NCI-H2171 treated with DMSO at 0.1 percent for 48 hours (cell line): ENCODE measurements at regions not wholly inside any gene's neighbourhood (a gene's known extent, or its start where the extent isn't known, plus 50 kb on each side); places are given as distances from the start of the nearest gene placed in this dataset.

Source experiments
- DNase-seq: peaks from one replicate; lab custom pipeline; 2025; lab: John Stamatoyannopoulos, UW

DNA sequence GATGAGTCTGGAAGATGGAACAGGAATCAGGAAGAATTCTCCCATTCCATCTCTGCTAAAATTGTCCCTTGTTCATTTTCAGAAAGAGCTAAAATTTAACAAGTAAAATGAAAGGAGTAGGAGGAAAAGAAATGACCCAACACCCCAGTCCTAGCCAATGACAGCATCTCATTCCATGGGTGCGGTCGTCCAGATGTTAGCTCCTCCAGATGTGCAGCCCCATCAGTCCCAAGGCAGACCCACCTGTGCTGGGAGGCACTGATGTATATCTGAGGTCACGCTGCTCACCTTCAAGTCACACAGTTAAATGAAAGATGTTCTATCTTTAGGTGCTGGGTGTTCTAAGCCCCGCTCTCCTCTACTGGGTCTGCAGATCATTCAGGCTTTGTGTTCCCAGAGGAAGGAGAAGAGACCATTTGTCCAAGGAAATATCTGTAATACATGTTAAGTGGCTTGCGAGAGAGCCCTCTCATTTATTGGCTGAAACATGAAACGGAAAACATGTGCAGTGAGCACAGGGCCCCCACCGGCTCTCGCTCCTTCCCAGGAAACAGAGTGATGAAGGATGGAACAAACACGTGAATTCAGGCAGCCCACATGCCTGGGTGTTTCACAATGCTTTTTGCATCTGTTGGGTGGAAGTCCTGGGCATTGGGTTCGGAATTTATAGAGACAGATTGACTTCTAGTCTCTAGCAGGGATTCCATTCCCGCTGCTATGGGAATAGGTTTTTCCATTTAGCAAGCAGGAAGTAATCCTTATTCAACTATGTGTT lies 294.6 kb downstream of the NUAK1 start:
- DNase-seq: no peak

- DNase-seq: no peak
Measured at GRCh38 chr12:105846331-105846730, 292.4 kb downstream of the NUAK1 start.

DNA sequence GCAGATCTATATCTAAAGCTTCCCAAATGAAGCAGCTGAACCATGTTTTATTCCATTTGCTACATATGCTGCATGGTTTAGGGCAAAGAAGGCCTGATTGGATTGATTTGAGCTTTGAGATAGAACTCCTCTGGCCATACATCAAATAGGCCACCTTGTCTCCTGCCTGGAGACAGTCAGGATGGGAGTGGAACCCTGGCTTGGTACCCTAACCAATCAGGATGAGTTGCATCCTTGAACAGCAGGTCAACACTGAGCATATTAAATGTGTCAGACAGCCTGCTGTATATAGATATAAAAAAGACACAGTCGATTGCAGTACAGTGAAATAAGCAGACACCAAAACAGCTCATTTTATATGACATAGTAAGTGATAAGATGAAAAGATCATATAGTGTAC lies 291.7 kb downstream of the NUAK1 start:
- no peak for DNase-seq

- DNase-seq: no peak
Measured at GRCh38 chr12:105848286-105848685, 290.5 kb downstream of the NUAK1 start.

DNA sequence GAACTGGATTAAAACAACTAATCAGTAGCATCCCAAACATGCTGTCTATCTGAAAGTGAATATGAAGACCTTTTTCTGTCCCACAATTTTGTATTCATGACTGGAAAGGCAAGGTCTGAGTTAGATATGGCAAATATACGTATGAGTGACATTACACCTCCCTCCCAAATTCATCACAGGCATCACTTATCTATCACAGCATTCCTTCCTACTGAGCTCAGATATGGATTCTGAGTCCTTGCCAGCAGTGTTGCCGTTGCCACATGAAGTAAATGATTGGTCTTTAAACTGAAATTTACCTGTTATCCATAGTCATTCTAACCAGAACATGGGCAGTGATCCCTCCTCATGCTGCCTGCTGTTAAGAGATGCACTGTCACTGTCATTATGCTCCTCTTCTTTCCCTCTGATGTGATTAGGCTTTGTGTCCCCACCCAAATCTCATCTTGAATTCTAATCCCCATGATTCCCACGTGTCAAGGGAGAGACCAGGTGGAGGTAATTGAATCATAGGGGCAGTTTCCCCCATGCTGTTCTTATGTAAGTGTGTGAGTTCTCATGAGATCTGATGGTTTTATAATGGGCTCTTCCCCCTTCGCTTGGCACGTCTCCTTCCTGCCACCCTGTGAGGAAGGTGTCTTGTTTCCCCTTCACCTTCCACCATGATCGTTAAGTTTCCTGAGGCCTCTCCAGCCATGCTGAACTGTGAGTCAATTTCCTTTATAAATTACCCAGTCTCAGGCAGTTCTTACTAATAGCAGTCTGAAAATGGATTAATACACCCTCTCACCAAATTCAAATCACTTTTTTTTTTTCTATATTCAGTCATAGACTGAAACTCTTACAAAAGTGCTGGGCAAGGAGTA lies 288.4 kb downstream of the NUAK1 start:
- DNase-seq: no peak

- DNase-seq: no peak
Measured at GRCh38 chr12:105852496-105852895, 286.3 kb downstream of the NUAK1 start.

GRCh38 chr12:105852951-105853350 lies 285.8 kb downstream of the NUAK1 start:
- DNase-seq: no peak

- DNase-seq: no peak
Measured at GRCh38 chr12:105854071-105854470, 284.7 kb downstream of the NUAK1 start.

DNA sequence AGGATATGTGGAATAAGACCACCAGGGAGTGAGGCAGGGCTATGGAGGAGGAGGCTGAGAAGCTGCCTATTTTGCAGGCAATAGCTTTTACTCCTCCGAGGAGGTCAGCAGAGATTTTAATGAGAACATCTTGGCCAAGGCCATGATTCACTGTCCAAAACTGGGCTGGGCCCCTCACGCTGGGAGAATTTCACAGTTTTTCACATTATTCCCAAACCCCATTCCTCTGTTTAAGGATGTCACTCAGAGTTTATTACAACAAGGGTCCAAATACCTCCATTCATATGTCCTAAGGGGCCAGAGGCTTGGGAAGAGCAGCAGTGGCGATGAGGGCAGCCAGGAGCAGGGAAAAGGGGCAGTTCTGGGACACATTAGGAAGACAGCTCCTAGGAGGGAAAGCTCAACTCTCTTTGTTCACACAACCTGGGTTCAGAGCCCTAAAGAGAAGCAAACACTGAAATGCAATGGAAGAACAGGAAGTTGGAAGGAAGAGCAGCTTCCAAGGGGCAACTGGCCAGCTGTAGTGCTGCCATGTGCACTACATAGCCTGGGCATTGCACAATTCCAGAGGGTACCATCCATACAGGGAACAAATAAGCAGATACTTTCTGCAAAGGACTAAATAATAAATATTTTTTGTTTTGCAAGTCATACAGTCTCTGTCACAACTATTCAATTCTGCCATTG lies 283.2 kb downstream of the NUAK1 start:
- no peak for DNase-seq

DNA sequence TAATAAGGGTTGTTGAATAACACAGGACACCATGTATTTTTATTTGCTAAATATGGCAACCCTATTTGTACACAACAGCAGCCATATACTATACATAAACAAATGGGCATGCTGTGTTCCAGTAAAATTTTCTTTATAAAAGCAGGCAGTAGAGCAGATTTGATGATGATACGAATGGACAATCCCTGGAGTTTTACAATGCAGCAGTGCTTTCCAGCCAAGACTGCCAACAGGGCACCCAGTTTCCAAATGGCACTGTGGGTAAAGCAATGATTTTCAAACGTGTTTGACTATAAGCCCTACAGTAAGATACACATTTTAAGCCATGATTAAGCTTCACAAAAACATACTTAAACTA lies 282.7 kb downstream of the NUAK1 start:
- DNase-seq: no peak

- DNase-seq: no peak
Measured at GRCh38 chr12:105858981-105859710, 279.6 kb downstream of the NUAK1 start.

DNA sequence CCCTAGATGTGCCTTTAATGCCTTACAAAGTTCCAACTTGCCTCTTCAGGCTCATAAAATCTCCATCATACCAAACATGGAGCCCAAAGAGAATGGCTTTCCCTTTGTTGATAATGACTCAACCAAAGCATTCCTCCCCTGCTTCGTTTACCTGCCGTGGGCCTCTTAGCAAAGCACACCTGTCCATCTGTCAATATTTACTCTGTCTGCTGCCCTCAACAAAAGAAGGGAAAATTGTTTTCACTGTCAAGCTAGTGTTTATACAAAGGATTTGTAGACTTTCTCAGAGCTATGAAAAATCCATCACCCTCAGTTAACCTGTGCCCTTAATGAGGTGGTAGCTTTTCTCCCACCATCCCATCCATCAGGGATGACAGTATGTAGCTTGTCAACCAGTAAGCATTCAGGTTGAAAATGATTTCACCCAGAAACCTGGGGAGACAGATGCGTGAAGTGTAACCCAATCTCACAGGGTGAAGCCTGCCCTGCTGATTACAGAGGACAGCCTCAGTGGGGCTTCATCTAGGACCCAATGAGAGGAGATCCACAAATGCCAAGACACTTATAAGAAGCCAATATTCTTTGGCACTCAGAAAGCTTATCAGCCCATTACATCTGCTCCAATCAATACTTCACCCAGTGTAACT lies 278.1 kb downstream of the NUAK1 start:
- DNase-seq: peak; percentile 93

GRCh38 chr12:105861227-105861626 lies 277.5 kb downstream of the NUAK1 start:
- no peak for DNase-seq

- DNase-seq: no peak
Measured at GRCh38 chr12:105862163-105862821, 276.5 kb downstream of the NUAK1 start.

- no peak for DNase-seq
Measured at GRCh38 chr12:105864316-105864715, 274.4 kb downstream of the NUAK1 start.

DNA sequence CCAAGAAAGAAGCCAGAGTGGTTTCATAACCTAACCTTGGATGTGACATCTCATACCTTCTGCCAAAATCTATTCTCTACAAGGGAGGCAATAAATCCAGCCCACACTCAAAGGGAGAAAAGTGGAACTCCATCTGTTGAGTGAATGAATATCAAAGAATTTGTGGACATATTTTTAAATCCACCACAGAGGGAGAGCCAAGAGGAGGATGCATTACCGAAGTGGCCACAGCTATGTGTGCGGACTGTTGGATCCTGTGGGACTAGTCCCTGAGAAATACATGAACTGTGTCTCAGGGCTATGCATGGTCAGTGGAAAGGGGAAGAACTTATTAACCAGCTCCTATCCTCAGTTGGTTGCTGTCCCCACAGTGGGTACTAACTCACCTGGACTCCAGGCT lies 273.9 kb downstream of the NUAK1 start:
- DNase-seq: no peak

GRCh38 chr12:105865886-105866285 lies 272.9 kb downstream of the NUAK1 start:
- DNase-seq: no peak

DNA sequence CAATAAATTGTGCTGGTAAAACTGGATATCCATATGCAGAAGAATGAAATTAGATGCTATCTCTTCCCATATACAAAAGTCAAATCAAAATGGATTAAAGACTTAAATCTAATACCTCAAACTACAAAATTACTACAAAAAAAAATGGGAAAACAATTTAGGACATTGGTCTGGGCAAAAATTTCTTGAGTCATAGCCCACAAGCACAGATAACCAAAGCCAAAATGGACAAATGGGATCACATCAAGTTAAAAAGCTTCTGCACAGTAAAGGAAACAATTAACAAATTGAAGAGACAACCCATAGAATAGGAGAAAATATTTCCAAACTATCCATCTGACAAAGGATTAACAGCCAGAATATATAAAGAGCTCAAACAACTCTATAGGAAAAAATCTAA lies 264.6 kb downstream of the NUAK1 start:
- DNase-seq: no peak

DNA sequence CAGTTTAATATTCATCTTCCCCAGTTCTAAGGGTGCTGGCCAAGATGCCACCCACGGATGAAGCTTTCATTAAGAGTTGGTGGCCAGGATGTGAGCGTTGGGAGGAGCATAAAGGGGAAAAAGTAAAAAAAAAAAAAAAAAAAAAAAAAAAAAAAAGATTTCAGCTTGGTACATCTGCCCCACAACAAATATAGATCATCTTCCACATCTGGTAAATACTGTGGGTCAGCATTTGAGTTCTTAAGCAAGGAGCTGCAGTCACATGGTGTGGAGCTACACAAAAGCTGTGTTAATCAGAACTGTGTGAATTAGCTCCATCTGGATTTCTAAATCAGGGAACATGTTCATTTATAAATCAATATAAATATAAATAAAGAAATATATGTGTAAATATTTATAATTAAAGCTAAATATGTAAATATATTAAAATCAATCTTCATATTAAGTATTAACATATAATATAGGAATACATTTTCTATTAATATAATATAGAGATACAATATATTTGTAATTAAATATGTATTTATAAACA lies 262.3 kb downstream of the NUAK1 start:
- DNase-seq: peak; percentile 17

DNA sequence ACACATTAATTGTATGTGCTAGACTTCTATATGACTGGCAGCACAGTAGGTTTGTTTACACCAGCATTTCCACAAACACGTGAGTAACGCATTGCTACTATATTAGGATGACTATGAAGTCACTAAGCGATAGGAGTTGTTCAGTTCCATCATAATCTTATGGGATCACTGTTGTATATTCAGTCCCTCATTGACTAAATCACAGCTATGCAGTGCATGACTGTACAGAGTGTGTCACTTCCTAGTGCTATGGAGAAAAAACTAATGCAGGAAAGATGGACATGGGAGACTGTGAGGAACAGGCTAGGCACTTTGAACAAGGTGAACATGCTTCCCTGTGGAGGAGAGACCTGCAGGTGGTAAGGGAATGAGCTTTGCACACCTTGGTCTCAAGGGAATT lies 259.8 kb downstream of the NUAK1 start:
- no peak for DNase-seq
